GM19240 (cell line): ENCODE measurements at regions not wholly inside any gene's neighbourhood (a gene's known extent, or its start where the extent isn't known, plus 50 kb on each side); places are given as distances from the start of the nearest gene placed in this dataset.
"Not testable (repeated sequence)": the region's sequence is repeated elsewhere in the genome, so short reads cannot be mapped to it uniquely, and the experiment has no call there.

Experiments used
- DNase-seq: peaks from one replicate; pipeline ENCODE4 v3.0.0; 2011; ENCODE audit warnings: low spot score; ENCODE audit not compliant: insufficient read length

DNA sequence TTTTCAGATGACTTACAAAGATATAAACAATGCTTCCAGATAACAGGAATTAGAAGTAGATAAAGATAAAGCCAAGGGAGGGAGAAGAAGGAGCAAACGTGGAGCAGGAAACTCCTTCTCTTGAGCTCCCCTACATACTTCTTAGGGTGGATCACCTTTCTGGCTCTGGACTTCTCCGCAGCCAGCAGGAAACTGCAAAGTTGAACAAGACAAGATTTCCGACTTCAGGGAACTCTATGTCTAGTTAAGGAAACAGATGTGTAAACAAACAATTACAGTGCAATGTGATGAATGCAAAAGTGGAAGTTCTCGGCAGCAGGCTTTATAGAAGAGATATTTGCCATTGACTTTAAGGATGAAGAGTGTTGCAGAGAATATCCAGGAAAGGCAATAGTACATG lies 134.0 kb upstream of the MARCKS start:
- DNase-seq: no peak

DNA sequence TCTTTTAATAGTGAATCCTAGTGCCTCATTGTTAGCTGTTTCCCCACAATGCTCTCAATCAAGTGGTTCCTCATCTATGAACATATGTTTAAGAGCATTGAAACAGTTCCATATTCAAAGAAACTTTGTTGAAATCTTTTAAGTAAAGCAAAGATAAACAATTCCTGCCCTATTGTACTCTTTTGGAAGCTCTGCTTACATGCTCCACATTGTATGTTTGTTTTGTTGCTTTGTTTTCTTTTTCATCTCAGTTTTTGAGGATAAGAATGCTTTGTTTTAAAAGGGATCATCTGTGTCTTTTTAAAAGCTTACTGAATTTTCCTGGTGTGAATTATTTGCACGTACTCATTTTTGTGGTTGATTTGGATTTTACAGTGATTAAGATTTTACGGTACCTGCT lies 132.2 kb upstream of the MARCKS start:
- not testable (repeated sequence) for DNase-seq

- no peak for DNase-seq
These were observed 125.6 kb upstream of the MARCKS start for GRCh38 chr6:113731541-113731940.

DNA sequence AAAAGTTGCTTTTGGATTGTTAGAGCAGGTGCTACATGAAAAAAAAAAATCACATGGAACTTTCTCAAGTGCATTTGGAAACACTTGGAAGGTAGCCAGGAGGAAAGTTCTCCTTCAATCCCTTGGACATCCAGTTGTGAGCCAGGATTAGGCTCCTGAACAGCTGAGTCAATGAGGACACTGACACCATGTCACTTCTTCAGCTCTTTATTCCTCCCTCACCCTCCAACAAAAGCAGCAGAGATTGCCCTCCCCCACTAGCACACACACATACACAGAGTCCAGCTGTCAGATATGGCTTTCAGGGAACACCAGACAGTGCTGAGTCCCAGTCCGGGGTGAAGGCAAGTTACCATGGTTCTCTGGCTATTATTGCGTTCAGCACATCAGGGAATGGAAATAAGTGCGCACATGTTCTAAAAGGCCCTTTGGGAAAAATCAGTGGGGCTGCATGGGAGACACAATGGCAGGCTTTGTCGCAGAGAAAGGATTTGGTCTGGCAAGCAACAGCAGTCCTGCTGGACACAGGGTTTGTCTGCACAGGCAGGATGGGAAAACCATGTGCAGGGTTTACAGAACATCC lies 124.7 kb upstream of the MARCKS start:
- DNase-seq: no peak

GRCh38 chr6:113733381-113733780 lies 123.8 kb upstream of the MARCKS start:
- DNase-seq: no peak

- DNase-seq: no peak
These were observed 122.2 kb upstream of the MARCKS start for GRCh38 chr6:113734982-113735381.

GRCh38 chr6:113735491-113735890 lies 121.7 kb upstream of the MARCKS start:
- DNase-seq: no peak

- DNase-seq: no peak
These were observed 120.2 kb upstream of the MARCKS start for GRCh38 chr6:113736978-113737377.

GRCh38 chr6:113739041-113739655 lies 118.0 kb upstream of the MARCKS start:
- no peak for DNase-seq

GRCh38 chr6:113741651-113742050 lies 115.5 kb upstream of the MARCKS start:
- no peak for DNase-seq

- DNase-seq: no peak
These were observed 114.8 kb upstream of the MARCKS start for GRCh38 chr6:113742342-113742741.

GRCh38 chr6:113744861-113745260 lies 112.3 kb upstream of the MARCKS start:
- no peak for DNase-seq

GRCh38 chr6:113750151-113750855 lies 106.8 kb upstream of the MARCKS start:
- no peak for DNase-seq

DNA sequence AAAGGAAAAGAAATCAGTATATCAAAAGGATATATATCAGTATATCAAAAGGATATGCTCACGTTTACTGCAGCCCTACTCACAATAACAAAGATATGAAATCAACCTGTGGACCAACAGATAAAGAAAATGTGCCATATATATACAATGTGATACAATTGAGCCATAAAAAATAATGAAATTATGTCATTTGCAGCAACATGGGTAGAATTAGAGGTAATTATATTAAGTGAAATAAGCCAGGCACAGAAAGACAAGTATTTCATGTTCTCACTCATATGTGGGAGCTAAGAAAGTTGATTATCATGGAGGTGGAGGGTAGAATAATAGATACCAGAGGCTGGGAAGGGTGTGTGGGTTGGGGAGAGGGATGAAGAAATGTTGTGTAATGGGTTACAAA lies 102.9 kb upstream of the MARCKS start:
- DNase-seq: no peak

GRCh38 chr6:113755449-113756289 lies 101.5 kb upstream of the MARCKS start:
- no peak for DNase-seq

GRCh38 chr6:113756290-113756665 lies 100.9 kb upstream of the MARCKS start:
- no peak for DNase-seq

DNA sequence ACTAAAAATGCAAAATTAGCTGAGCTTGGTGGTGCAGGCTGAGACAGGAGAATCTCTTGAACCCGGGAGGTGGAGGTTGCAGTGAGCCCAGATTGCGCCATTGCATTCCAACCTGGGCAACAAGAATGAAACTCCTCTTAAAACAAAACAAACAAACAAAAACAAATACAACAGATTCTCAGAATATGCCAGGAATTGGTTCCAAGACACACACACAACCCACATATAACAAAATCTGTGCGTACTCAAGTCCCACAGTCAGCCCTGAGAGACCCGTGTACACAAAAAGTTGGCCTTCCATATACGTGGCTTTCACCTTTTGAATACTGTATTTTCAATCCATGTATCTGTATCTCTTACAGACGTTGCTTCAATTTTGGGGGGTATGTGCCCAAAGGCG lies 98.9 kb upstream of the MARCKS start:
- DNase-seq: no peak

DNA sequence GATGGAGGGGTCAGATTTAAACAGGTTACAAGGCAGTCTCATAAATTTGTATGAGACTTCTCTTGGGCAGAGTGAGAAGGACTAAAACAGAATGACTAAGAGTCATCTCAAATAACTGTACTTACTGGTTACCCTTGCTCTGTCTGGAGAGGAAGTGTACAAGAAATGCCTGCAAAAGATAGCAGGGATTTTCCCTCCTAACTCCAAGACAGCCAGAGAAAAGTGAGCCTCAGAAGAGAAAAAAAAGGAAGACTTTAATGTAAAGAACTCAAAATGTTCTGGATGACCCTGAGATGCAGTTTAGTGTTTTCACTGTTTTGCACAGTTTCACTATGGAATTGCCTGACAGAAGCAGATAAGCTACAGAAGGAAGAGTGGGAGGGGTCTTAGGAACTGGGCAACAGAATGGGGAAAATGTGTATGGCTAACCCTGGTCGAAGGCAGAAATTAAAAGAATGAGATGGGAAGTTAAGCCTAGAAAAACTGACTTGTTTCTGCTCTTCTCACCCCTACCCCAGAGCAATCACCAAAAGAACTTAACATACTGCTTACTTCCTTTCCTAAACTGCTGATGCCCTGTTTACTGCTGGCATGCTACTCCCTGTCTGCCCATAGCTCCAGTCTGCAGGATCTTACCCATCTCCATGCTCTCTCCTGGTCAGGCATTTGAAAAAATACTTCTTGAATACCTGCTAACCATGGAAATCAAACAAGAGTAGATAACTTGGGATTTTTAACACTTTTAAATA lies 98.1 kb upstream of the MARCKS start:
- no peak for DNase-seq

GRCh38 chr6:113762641-113763040 lies 94.5 kb upstream of the MARCKS start:
- DNase-seq: no peak

DNA sequence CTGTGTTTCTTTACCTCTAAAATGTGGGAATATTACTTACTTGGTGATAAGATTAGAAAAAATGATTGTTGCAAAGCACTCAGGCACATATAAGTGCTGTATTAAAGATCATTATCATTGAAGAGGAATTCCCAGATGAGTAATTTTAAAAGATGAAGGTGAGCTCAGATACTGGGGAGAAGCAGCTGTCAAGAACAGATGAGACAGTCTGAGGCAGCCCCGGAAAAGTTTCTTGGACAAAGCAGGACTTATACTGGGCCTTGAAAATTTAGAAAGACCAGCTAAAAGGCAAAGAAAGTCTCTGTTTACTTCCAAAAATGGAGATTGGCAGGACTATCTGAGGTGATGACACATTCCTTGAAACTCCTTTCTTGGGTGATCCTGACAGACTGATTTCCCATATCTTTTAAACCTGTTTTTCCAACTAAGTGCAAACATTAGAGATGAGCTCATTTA lies 93.8 kb upstream of the MARCKS start:
- DNase-seq: no peak

DNA sequence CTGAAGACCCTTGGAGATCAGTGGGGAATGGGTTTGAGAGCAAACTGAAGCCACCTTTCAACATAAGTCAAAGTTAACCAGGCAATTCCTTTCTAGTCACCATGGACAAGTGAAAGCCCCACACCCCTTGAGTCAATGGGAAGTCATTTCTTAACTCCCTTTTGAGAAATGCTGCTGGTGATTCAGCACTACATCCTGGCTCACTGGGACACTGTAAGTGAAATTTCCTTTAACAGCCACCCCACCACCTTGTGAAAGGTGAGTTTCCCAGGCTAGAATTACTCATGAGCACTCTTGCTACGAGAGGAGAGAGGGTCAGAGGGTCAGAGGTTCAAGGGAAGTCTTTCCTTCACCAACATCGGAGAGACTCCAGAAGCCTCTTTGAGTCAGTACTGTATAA lies 93.3 kb upstream of the MARCKS start:
- no peak for DNase-seq
